Fibroblast of lung (primary cell): ENCODE measurements at regions not wholly inside any gene's neighbourhood (a gene's known extent, or its start where the extent isn't known, plus 50 kb on each side); places are given as distances from the start of the nearest gene placed in this dataset.

Experiments used
- EZH2 ChIP-seq: IDR thresholded peaks from 2 replicates; pipeline ENCODE4 v1.5.1; 2012; ENCODE audit warnings: low read length, control low read depth, mild to moderate bottlenecking; ENCODE audit errors: missing control alignments
- TF ChIP-seq, protein P1 (sequence below), 2 donors: IDR thresholded peaks in 1 of 2; conservative IDR thresholded peaks in 1 of 2; 1 replicate in 1 of 2; 2 replicates in 1 of 2; pipeline ENCODE4 v1.5.1; 2011 to 2012; ENCODE audit warnings: low read length in 2 of 2, control low read depth in 1 of 2, inconsistent platforms in 1 of 2, low read depth in 1 of 2, mild to moderate bottlenecking in 1 of 2

DNA sequence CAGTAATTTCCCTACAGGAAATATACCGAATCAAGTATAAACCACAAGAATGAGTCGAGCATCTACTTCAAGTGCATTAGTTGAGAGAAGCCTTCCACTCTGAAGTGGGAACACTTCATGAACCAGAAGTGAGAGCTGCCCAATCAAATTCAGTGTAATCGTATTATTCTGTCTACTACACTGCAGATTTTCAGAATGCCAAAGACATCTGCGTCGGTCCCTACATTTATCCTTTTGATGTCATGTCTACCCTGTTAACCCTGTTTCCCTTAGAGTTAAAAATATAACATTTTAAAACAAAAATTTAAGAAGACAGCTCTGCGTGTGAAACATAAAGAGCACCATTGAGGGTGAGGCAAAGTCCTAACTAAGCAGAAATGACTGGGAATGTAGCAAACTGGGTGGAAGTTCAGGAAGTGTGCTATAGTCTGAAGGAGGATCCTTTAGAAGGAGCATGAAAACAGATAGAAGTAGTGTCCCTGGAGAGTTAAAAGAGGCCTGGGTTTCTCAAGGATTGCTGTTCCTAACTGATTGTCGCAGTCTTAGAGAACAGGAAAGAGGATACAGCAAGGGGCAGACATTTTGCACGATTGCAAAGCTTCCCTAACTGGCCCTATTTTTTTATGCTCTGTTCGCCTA, 291.2 kb downstream of the PTPRC start:
- TF ChIP-seq, protein P1, sequence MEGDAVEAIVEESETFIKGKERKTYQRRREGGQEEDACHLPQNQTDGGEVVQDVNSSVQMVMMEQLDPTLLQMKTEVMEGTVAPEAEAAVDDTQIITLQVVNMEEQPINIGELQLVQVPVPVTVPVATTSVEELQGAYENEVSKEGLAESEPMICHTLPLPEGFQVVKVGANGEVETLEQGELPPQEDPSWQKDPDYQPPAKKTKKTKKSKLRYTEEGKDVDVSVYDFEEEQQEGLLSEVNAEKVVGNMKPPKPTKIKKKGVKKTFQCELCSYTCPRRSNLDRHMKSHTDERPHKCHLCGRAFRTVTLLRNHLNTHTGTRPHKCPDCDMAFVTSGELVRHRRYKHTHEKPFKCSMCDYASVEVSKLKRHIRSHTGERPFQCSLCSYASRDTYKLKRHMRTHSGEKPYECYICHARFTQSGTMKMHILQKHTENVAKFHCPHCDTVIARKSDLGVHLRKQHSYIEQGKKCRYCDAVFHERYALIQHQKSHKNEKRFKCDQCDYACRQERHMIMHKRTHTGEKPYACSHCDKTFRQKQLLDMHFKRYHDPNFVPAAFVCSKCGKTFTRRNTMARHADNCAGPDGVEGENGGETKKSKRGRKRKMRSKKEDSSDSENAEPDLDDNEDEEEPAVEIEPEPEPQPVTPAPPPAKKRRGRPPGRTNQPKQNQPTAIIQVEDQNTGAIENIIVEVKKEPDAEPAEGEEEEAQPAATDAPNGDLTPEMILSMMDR (conservative IDR thresholded peaks at IDR 0.05 in 1 of 2, IDR thresholded peaks at IDR 0.05 in 1 of 2; ENCODE audit: low read depth in 1 of 2, low read length in 2 of 2), result no peak
- TF ChIP-seq EZH2, result no peak
